Ectodermal cell (in vitro differentiated cells): ENCODE measurements at regions not wholly inside any gene's neighbourhood (a gene's known extent, or its start where the extent isn't known, plus 50 kb on each side); places are given as distances from the start of the nearest gene placed in this dataset.

Experiments used
- H3K27ac ChIP-seq: 2 replicates; pipeline ENCODE4 v1.7.0; 2013; ENCODE audit warnings: mild to moderate bottlenecking, low read depth, low read length; ENCODE audit not compliant: insufficient read depth, poor library complexity, severe bottlenecking
- H3K27me3 ChIP-seq: 2 replicates; pipeline ENCODE4 v1.7.0; 2013; ENCODE audit warnings: mild to moderate bottlenecking, low read length; ENCODE audit not compliant: insufficient read depth, control insufficient read depth, poor library complexity, severe bottlenecking
- H3K36me3 ChIP-seq: one replicate; pipeline ENCODE4 v1.7.0; 2013; ENCODE audit warnings: low read length; ENCODE audit not compliant: control insufficient read depth, insufficient read depth
- H3K4me1 ChIP-seq: one replicate; pipeline ENCODE4 v1.7.0; 2013; ENCODE audit warnings: low read length; ENCODE audit not compliant: control insufficient read depth, insufficient read depth
- H3K4me3 ChIP-seq: 2 replicates; pipeline ENCODE4 v1.7.0; 2013; ENCODE audit warnings: low read depth, low read length, control low read depth; ENCODE audit not compliant: insufficient read depth
- H3K9me3 ChIP-seq: 2 replicates; pipeline ENCODE4 v1.7.0; 2013; ENCODE audit warnings: mild to moderate bottlenecking, low read length, moderate library complexity; ENCODE audit not compliant: control insufficient read depth
- WGBS, 2 experiments: methylation state at CpG; one replicate each; pipeline ENCODE4 v1.1.7; 2013; ENCODE audit warnings: missing lambda C conversion rate in 2 of 2; 5-methylcytosine and 5-hydroxymethylcytosine counted together

GRCh38 chr18:44546954-44547353, 133.7 kb upstream of the SETBP1 start:
- Histone ChIP-seq H3K9me3 (no peaks in the 10 kb centered on the region), H3K36me3 (no peaks in the 10 kb centered on the region), H3K4me3 (no peak overlapping the region), H3K4me1 (peaks cover under 1% of the 10 kb centered on the region), H3K27ac (no peak overlapping the region), H3K27me3 (no peaks in the 10 kb centered on the region)
- WGBS, 2 experiments: 89 to 93% methylated on average over 2 of the region's 3 CpGs

- Histone ChIP-seq H3K27ac (no peak overlapping the region), H3K27me3 (no peaks in the 10 kb centered on the region), H3K4me3 (no peak overlapping the region), H3K9me3 (no peaks in the 10 kb centered on the region), H3K4me1 (peaks cover 16% of the 10 kb centered on the region), H3K36me3 (no peaks in the 10 kb centered on the region)
- 93 to 95% methylated on average over 7 of the region's 7 CpGs for WGBS, 2 experiments
These were observed 132.1 kb upstream of the SETBP1 start for GRCh38 chr18:44548291-44549221.

- 1 to 2% methylated on average over 2 of the region's 2 CpGs for WGBS, 2 experiments
- no peak overlapping the region for H3K4me3 ChIP-seq
These were observed 128.0 kb upstream of the SETBP1 start for GRCh38 chr18:44552706-44553105.

GRCh38 chr18:44556296-44556695, 124.4 kb upstream of the SETBP1 start:
- 72 to 77% methylated on average over 3 of the region's 3 CpGs for WGBS, 2 experiments
- Histone ChIP-seq H3K4me3 (no peak overlapping the region), H3K9me3 (no peaks in the 10 kb centered on the region), H3K27ac (no peak overlapping the region), H3K36me3 (no peaks in the 10 kb centered on the region), H3K4me1 (peaks cover 16% of the 10 kb centered on the region), H3K27me3 (no peaks in the 10 kb centered on the region)

More at GRCh38 chr18:44552706-44553105, 128.0 kb upstream of the SETBP1 start:
- Histone ChIP-seq H3K27ac (no peak overlapping the region), H3K9me3 (no peaks in the 10 kb centered on the region), H3K36me3 (no peaks in the 10 kb centered on the region), H3K27me3 (no peaks in the 10 kb centered on the region), H3K4me1 (peaks cover 16% of the 10 kb centered on the region)

- Histone ChIP-seq H3K27me3 (no peaks in the 10 kb centered on the region), H3K27ac (no peak overlapping the region), H3K9me3 (no peaks in the 10 kb centered on the region), H3K4me3 (no peak overlapping the region), H3K4me1 (peaks cover 8% of the 10 kb centered on the region), H3K36me3 (no peaks in the 10 kb centered on the region)
- WGBS, 2 experiments: 100% methylated on average over 2 of the region's 2 CpGs
These were observed 123.0 kb upstream of the SETBP1 start for GRCh38 chr18:44557616-44558151.

GRCh38 chr18:44558767-44559166, 121.9 kb upstream of the SETBP1 start:
- WGBS, 2 experiments: 83 to 94% methylated on average over 1 of the region's 1 CpG
- Histone ChIP-seq H3K36me3 (no peaks in the 10 kb centered on the region), H3K27ac (no peak overlapping the region), H3K9me3 (no peaks in the 10 kb centered on the region), H3K4me1 (no peaks in the 10 kb centered on the region), H3K27me3 (no peaks in the 10 kb centered on the region), H3K4me3 (no peak overlapping the region)

- Histone ChIP-seq H3K4me1 (peaks cover 6% of the 10 kb centered on the region), H3K27me3 (no peaks in the 10 kb centered on the region), H3K9me3 (no peaks in the 10 kb centered on the region), H3K4me3 (no peak overlapping the region), H3K36me3 (no peaks in the 10 kb centered on the region), H3K27ac (no peak overlapping the region)
- WGBS, 2 experiments: 86 to 100% methylated on average over 1 of the region's 1 CpG
These were observed 117.7 kb upstream of the SETBP1 start for GRCh38 chr18:44562986-44563385.

- Histone ChIP-seq H3K4me3 (no peak overlapping the region), H3K9me3 (no peaks in the 10 kb centered on the region), H3K27me3 (no peaks in the 10 kb centered on the region), H3K36me3 (no peaks in the 10 kb centered on the region), H3K4me1 (peaks cover 6% of the 10 kb centered on the region), H3K27ac (no peak overlapping the region)
These were observed 115.8 kb upstream of the SETBP1 start for GRCh38 chr18:44564922-44565321.

GRCh38 chr18:44568342-44568741, 112.3 kb upstream of the SETBP1 start:
- WGBS, 2 experiments: 96 to 100% methylated on average over 2 of the region's 2 CpGs
- H3K4me3 ChIP-seq: no peak overlapping the region
- no peak overlapping the region for H3K27ac ChIP-seq
- no peaks in the 10 kb centered on the region for H3K27me3 ChIP-seq
- no peaks in the 10 kb centered on the region for H3K36me3 ChIP-seq
- H3K4me1 ChIP-seq: peaks cover 6% of the 10 kb centered on the region
- H3K9me3 ChIP-seq: no peaks in the 10 kb centered on the region

- WGBS, 2 experiments: 100% methylated on average over 1 of the region's 1 CpG
- Histone ChIP-seq H3K9me3 (no peaks in the 10 kb centered on the region), H3K4me3 (no peak overlapping the region), H3K4me1 (peaks cover 6% of the 10 kb centered on the region), H3K36me3 (no peaks in the 10 kb centered on the region), H3K27me3 (no peaks in the 10 kb centered on the region), H3K27ac (no peak overlapping the region)
These were observed 111.7 kb upstream of the SETBP1 start for GRCh38 chr18:44568986-44569385.
